IPS DF 19.7 (cell line): ENCODE measurements at regions not wholly inside any gene's neighbourhood (a gene's known extent, or its start where the extent isn't known, plus 50 kb on each side); places are given as distances from the start of the nearest gene placed in this dataset.

Experiments used
- DNase-seq: peaks from one replicate; pipeline ENCODE4 v3.0.0-alpha.2; 2013; ENCODE audit warnings: low read depth, low spot score

DNA sequence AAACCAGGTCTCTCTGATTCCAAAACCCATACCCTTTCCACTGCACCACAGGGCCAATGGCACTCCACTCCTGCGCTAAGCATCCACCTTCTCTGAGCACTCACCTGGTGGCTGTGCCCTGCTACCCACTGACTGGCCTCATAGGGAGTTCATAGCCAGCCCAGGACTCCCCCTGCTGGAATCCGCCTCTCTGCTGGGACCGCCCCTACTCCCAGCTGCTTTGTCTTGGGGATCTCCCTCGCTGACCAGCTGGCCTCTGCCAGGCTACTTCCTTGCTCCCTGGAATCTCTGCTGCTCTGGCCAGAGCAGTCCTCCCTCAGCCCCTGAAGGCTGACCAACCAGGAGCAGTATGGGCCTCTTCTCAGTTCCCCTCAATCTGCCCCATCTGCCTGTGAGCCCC is 129.7 kb downstream of the FAXC start:
- peak; percentile 56 for DNase-seq

DNA sequence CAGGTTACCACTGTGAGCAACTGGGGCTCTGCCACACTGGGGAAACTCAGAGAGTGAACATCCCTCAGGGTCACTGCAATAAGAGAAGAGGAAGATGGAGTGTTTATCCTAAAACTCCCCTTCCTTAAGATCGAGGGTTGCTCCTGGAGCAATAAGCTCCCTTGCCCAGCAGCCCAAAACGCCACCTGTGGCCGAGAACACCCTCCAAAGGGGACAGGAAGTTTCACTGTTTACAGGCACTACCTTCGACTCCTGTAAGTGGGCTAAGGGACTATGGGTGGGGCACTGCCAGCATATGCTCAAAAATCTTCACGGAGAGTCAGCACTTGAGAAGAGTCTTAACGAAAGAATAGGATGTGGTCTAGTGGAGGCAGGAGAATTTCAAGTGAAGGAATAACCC is 132.5 kb downstream of the FAXC start:
- no peak for DNase-seq

DNA sequence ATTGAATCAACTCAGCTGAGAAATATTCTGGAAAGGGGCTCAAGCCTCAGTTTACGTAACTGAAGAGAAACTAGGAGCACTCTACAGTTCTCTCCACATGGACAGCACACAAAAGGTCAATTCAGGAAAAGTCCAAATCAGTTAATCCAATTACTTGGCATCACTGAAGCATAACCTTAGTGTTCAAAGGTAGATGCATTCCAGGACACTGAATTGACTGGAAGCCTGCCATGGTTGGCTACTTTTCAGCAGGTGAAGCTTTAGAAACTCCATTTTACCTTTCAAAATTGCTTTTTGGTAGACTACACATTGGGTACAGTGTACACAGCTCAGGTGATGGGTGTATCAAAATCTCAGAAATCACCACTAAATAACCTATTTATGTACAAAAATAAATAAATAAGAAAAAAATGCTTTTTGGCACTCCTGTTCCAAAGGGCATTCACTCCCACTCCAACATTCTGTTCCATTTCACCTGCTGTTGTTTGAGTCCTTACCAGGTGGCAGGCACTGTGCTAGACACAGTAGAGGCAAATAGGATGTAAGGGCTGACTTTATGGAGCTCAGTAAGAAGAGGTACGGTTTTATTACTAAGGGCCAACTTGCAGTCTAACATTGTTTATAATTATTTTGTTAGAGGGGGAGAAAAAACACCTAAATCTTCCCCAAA is 153.4 kb downstream of the FAXC start:
- DNase-seq: no peak

DNA sequence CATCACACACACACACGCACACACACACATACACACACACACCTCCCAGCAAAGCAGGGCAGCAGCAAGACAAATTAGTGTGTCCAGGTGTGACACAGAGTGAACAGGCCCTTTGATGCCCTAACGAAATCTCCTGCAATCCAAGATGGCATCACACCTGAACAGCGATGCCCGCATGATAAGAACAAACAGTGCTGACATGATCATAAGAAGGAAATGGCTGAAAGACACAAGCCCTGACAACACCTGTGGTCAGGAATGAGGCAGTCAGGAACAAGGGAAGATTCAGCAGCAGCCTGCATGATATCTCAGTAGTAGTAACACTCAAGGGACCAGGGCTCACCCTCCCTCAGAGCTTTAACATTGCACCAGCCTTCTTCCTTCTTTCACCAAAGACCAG is 156.9 kb downstream of the FAXC start:
- no peak for DNase-seq

DNA sequence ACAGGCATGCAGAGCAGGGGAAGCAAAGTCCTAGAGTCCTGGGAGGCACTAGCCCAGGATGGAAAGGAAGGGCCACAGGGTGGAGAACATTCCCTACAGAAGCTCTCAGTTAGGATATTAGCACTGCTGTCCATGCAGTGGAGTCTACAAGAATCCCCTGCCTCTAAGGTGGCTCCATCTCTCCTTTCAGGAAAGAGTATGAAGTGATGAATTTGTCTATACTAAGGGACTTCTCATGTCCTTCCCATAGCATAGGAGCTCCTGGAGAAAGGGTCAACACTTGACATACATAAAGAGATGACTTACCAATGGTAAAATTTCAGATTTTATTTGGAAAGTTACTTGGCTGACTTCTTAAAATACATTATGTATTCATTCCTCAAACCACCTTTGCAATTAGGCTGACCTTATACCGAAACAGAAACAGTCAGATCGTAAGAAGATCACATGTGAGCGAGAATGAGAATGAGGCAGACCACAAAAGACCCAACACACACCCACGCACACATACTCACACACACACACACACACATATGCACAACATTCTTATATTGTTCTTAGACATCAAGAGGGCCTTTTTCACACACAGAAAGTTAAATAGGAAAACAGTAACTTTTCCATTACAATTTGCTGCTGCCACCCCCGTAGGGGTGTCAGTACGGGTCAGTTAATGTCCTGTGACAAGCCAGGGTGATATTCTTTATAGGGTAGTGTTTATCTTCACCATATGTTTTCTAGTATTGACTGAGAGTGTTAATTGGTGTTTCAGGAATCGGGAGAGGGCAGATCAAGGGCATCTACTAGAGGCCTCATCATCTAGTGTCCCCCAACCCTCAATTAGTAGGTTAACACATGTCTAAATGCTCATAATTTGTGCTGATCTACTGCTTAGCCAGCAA is 159.4 kb downstream of the FAXC start:
- DNase-seq: no peak

DNA sequence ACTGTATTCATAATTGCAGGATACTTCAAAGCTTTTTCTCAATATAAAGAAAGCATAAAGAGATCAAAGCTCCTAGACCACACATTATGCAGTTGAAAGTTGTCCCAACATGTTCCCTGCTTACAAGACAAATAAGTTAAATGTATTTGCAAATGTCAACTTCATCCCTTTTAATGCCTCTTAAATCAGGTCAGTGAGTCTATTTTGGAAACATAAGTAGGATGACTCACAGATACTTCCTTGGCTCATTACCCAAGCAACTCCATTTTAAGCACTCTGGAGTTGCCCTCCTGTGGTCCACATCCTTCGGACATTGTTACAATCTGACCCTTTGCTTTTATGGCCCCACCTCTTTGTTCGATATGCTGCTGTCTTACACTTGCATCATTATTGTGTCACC is 162.0 kb downstream of the FAXC start:
- DNase-seq: no peak

DNA sequence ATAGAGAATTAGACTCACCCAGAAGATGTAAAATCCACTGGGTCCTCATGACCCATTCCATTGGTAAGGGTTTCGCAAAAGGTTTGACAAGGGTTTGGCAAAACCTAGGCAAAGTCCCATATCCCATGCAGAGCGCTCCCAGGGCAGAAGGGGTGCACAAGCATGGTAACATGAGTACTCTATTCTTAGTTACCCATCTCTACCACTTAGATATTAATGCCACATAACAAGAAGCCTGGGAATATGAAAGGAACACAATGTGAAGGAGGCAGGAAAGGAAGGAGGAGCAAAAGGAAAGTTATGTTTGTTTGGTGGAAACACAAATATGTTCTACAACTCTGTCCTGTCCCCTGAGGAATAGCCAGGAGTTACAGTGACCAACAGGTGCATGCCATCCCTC is 163.1 kb downstream of the FAXC start:
- DNase-seq: no peak

DNA sequence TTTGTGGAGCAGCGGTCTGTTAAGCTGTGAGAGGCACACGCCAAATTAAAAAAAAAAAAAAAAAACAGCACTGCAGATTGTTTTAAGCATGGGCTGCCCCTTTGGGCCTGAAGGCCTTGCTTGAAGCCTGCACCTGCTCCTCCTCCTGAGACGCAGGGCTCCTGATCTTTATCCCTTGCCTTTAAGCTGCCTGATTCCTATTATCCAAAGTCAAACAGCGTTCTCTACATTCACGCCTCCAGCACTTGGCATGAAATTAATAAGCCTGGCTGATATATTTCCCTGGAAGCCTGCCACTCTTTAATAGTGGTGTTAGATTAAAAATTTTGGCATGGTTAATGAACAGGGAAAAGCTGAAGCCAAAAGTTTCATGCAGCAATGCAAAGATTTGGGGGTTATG is 163.9 kb downstream of the FAXC start:
- DNase-seq: no peak

DNA sequence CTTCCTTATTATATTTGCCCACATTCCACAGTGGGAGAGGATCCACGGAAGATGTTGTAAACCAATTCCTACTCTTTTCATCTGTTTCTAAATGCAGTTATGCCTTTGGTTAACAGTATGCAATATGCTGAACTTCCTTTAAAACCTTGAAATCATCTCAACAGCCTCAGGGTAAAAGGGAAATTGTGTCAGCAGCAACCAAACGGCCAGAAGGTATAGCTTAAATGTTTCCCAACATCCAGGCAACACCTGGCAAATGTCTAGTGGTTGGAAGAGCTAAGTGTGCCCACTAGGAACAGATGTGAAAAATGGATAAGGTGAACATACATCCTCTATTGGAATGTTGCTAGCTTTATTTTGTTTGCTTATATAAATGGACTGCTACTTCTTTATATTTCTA is 164.8 kb downstream of the FAXC start:
- DNase-seq: no peak

DNA sequence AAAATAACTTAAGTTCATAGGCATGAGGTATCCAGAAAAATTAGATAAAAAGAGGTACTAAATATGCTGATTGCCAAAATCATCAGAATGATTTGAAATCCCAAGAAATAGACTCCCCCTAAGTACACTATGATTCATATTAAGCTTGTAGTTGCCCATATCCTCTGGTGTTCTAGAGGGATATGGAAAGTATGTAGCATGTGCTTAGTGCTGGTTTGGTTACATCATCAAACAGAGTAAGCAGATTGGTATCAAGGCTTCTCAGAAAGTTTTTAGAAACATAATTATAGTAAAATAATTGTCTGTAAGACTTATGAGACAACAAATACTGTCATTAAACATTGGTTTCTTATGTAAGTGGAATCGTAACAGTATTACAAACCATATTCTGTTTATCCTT is 166.4 kb downstream of the FAXC start:
- DNase-seq: no peak

DNA sequence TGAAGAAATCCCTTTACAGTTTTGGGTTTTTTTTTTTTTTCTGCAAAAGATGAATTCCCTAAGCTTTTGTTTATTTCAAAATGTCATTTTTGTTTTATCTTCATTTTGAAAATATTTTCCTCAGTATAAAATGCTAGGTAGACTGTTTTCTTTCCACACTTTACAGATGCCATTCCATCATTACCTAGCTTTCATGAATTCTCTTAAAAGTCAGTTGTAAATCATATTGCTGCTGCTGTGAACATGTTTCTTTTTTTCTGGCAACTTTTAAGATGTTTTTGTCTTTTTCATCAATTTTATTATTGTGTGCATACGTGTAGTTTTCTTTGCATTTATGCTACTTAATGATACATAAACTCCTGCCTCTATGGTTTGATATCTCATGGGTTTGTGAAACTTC is 168.3 kb downstream of the FAXC start:
- no peak for DNase-seq

DNA sequence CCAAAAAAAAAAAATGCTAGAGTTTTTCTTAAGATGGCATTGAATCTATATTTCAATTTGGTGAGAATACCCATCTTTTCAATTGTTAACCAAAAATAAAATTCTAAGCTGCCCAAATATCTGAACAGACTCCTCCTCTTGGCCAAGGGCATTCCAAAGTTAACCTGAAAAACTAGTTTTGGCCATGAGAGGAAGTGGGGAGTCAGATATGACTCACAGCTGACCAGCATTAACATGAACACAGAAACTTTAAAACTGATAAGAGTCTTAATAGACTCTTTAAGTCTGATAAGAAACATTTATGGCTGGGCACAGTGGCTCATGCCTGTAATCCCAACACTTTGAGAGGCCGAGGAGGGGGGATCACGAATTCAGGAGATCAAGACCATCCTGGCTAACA is 171.3 kb downstream of the FAXC start:
- DNase-seq: no peak

DNA sequence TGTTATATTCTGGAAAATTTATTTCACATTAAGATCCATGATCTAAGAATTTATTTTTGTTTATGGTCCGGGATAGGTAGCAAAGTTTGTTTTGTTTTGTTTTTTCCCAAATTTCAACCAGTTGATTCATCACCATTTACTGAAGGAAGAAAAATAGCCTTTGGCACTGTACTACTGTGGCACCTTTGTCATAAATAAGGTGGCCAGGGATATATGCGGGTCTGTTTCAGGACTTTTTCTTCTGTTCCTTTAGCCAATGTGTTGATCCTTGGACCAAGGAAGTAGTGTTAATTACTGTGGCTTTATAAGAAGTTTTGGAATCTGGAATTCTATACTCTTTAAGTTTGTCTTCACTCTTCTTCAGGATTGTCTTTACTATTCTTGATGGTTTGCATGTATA is 171.7 kb downstream of the FAXC start:
- DNase-seq: no peak

DNA sequence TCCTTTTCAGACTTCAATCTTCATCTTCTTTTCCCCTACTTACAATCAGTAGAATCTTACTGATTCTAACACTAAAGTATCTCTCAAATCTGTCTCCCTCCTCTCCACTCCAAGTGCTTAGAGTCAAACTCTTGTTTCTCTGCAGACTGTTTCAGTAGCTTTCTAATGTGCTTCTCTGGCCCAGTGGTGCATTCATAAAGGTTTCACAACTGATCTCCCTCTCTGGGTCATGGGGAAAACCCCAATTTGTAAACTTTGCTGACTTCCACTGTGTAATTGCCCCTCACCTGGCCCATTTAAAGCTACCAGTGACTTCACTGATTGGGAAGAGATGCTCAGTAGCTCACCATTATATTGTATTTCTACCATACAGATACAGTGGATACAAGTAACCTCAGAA is 183.6 kb downstream of the FAXC start:
- DNase-seq: no peak

DNA sequence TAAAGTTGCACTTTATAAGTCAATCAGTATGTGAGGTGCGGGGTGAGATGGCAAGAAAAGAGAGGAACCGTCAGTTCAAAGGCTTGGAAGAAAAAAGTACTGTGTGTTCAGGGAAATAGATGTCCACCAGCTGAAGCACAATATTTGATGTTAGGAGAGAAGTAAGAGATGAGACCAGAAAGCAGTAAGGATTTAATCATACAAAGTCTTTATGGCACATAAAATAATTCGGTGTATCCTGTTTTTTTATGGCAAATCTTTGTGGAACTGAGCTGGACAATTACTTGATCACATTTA is 197.2 kb downstream of the FAXC start:
- DNase-seq: no peak

DNA sequence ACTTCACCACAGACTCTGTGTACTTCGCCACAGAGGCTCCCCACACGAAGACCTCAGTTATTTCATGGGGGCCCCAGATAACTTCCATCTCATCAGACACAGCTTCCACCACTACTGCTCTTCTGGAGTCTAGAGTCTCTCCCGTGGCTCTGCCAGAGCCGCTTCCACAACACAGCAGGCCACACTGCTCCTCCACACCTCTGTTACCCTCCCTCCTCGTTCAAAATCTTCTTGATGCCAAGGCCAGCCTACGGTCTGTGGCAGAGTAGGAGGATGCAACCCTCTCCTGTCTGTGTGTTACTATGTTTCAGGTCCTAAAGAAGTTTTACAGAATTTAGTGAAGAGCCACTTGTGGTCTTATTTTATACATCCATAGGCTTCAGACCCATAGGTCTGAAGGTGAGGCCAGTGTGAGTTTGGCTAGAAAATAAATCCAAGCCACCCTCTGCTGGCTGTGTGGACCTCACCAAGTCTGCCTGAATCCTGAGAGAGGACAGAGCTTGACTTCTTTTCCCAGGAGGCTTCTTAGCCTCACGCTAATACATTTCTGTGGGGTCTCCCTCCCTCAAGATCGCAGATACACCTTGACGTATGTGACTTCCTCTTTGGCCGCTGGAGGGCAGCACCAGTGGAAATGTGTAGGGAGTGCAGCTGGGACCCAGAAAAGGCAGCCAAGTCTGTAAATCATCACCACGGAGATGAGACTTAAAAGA is 197.7 kb downstream of the FAXC start:
- peak; percentile 23 for DNase-seq

DNA sequence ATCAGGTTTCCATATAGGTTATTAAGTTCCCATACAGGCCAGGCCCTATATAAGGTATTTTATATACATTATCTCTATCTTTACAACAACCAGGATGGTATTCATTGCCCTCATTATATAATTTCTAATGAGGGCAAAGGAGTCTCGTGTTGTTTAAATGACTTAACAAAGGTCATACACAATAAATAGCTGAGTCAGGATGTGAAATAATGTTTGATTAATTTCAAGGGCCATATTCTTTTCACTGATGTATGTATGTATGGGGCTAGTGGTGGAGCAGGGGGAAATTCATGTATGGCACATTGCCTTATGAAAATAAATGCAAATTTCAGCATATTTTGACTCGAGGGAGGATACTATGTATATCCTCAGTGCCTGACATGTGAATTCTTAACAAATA is 200.7 kb downstream of the FAXC start:
- DNase-seq: no peak

DNA sequence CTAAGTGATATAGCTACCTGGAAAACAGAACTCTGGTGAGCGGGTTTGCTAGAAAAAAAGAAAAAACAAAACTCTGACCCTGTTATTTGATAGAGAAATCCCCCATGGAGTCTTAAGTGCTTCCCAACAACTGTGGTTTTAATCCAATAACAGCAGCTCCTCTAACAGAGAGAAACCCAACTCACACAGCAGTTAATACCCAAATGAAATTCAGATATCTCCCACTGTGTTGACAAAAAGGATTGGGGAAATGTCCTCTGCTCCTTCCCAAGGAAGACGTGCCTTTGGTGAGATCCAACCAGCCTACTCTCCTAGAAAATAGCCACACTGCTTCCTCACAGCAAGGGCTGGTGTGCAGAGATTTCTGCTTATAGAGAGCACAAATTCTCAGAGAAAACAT is 200.4 kb upstream of the FBXL4 start:
- no peak for DNase-seq

DNA sequence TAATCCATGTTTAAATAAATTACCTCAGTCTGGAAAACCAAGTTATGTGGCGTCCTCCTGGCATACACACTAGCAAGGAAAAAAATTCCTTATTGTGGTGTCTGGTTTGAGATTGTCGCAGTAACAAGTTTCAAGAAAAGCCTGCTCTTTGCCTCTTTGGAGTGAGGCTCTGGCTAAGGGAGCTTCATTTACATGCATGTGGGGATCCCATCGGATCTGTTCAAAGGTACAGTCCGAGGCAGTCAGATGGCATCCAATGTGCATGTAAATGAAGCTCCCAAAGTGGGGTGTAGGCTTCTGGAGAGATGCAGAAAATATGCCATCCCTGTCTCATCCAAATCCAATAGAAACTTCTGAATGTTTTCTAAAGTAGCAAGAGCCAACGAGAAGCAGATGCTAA is 199.5 kb upstream of the FBXL4 start:
- no peak for DNase-seq

DNA sequence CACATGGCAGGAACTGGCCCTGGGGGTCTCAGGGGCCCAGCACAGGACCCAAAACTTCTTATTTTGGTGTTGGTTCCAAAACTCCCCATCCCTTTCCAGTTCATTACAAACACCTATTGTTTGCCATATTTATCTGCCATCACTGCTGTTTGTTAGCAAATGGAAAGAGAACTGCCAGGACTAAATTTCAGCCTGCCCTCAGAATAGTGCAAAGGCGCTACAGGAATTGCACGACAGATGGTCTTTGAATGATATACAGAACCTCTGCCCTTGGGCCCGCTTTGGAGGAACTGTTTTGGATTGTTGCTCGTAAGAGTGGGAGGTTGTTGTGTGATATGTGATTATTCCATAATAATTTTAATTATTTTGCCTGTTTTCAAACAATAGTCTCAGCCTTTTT is 199.0 kb upstream of the FBXL4 start:
- no peak for DNase-seq

DNA sequence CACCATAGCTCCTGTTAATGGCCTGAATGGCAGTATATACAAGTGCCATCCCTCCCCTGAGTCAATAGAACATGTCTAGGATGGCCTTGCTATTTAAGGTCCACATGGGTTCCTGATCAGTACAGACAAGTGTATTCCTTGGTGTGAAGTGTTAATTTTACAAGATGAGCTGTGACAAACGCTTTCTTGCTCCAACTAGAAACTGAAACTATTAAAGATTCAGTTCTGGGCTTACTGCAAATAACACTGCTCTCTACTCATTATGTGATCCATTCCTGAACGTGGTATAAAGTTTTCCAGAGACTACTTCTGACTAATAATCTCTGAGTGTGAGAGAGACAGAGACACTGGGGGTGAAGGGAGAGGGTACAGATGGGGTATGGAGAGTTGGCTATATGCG is 198.0 kb upstream of the FBXL4 start:
- DNase-seq: no peak

DNA sequence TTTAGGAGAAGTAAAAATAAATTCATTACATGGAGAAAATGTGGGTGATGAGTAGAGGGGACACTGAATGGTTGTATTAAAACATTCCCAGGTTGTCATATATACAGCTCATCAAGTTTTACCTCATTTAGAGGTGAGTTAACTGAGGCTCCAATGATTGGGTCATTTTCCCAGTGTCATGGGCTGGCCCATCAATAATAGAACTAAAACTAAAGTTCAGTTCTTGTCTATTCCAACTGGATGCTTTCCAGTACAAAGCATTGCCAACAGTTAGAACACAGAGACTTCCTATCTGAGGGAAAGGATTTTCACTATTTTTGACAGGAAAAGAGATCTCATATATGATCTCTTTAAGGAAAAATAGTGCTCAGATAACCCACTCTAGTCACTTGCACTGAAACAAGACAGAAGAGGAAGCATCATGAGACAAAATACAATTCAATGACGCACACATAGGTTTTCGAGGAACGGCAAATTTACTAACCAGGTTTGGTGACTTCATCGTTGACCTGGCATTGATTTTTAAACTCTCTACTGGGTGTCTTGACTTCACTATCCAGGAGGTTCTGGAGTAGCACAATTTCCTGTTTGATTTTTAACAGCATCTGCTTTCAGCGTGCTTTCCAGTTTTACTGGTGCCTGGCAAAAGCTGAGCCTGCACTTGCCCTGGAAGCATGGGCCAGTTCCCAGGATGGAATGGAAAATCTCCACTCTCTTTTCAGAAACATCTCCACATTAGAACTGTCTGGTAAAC is 195.5 kb upstream of the FBXL4 start:
- no peak for DNase-seq
